Tibial artery (tissue), 4 donors: ENCODE measurements at regions not wholly inside any gene's neighbourhood (a gene's known extent, or its start where the extent isn't known, plus 50 kb on each side); places are given as distances from the start of the nearest gene placed in this dataset.

Experiments used
- DNase-seq, 2 donors: peaks; one replicate each; pipeline ENCODE4 v3.0.0-alpha.2; 2019
- H3K27ac ChIP-seq, 2 donors: fragments of 200-600 bp; sonication (generic) in 1 of 2; 1 replicate in 1 of 2; 2 replicates in 1 of 2; pipeline ENCODE4 v1.5.1; 2018 to 2019; ENCODE audit warnings: mild to moderate bottlenecking in 1 of 2
- H3K27me3 ChIP-seq, 2 donors: fragments of 200-600 bp; sonication (generic) in 1 of 2; one replicate each; pipeline versions ENCODE4 v1.5.1 to v1.6.0; 2016 to 2019
- H3K36me3 ChIP-seq, 3 donors: fragments of 200-600 bp; sonication (generic) in 2 of 3; one replicate each; pipeline ENCODE4 v1.5.1; 2016 to 2019; ENCODE audit warnings: mild to moderate bottlenecking in 2 of 3
- H3K4me1 ChIP-seq, 4 donors: fragments of 200-600 bp; sonication (generic) in 2 of 4; 1 replicate in 3 of 4; 2 replicates in 1 of 4; pipeline ENCODE4 v1.5.1; 2016 to 2019
- H3K4me3 ChIP-seq, 2 donors: fragments of 200-600 bp; sonication (generic) in 1 of 2; 1 replicate in 1 of 2; 2 replicates in 1 of 2; pipeline ENCODE4 v1.5.1; 2018 to 2019; ENCODE audit warnings: mild to moderate bottlenecking in 2 of 2
- H3K9me3 ChIP-seq, 3 donors: fragments of 200-600 bp; sonication (generic) in 1 of 3; one replicate each; pipeline ENCODE4 v1.5.1; 2016 to 2019
- CTCF ChIP-seq, 2 experiments: fragments of 200-600 bp in 1 of 2; fragments of 450-650 bp in 1 of 2; IDR thresholded peaks; one replicate each; pipeline ENCODE4 v1.5.1; 2017 to 2019; ENCODE audit warnings: antibody characterized with exemption in 2 of 2, mild to moderate bottlenecking in 1 of 2, moderate library complexity in 1 of 2
- intact Hi-C: fragments of 100-400 bp; cut with DNase I; formaldehyde crosslinking; loops from one replicate; pipeline ENCODE4 v1.15.0; 2023; ENCODE audit warnings: low total_unique reads

- H3K27me3 ChIP-seq = no peaks in the 10 kb centered on the region
- DNase-seq = no peak
- H3K4me1 ChIP-seq = no peaks in the 10 kb centered on the region
- H3K9me3 ChIP-seq = no peaks in the 10 kb centered on the region
- H3K27ac ChIP-seq = no peak overlapping the region
- H3K36me3 ChIP-seq = no peaks in the 10 kb centered on the region
- TF ChIP-seq CTCF (IDR thresholded peaks at IDR 0.05) = no peak
- H3K4me3 ChIP-seq = no peak overlapping the region
- intact Hi-C loops = no loop called here
These were observed 1536.4 kb upstream of the TENM3 start for GRCh38 chr4:180706766-180707165.

- Histone ChIP-seq H3K36me3 (no peaks in the 10 kb centered on the region), H3K27ac (no peak overlapping the region), H3K27me3 (no peaks in the 10 kb centered on the region), H3K9me3 (no peaks in the 10 kb centered on the region), H3K4me3 (no peak overlapping the region), H3K4me1 (no peaks in the 10 kb centered on the region)
- no peak for DNase-seq
- intact Hi-C loops = no loop called here
- TF ChIP-seq CTCF (IDR thresholded peaks at IDR 0.05) = no peak
These were observed 1532.4 kb upstream of the TENM3 start for GRCh38 chr4:180710628-180711337.

- Histone ChIP-seq H3K4me3 (no peak overlapping the region), H3K4me1 (no peaks in the 10 kb centered on the region), H3K27ac (no peak overlapping the region), H3K9me3 (no peaks in the 10 kb centered on the region), H3K36me3 (no peaks in the 10 kb centered on the region), H3K27me3 (no peaks in the 10 kb centered on the region)
- intact Hi-C loops = no loop called here
- TF ChIP-seq CTCF (IDR thresholded peaks at IDR 0.05) = no peak
- DNase-seq = no peak
These were observed 1525.7 kb upstream of the TENM3 start for GRCh38 chr4:180717451-180718033.

GRCh38 chr4:180721356-180721755, 1521.8 kb upstream of the TENM3 start:
- H3K27me3 ChIP-seq = no peaks in the 10 kb centered on the region
- intact Hi-C loops = no loop called here
- H3K4me1 ChIP-seq = no peaks in the 10 kb centered on the region
- no peaks in the 10 kb centered on the region for H3K9me3 ChIP-seq
- no peak overlapping the region for H3K4me3 ChIP-seq
- H3K36me3 ChIP-seq = no peaks in the 10 kb centered on the region
- H3K27ac ChIP-seq = no peak overlapping the region
- no peak for TF ChIP-seq CTCF (IDR thresholded peaks at IDR 0.05)
- DNase-seq = no peak

- H3K36me3 ChIP-seq = no peaks in the 10 kb centered on the region
- no peak overlapping the region for H3K4me3 ChIP-seq
- TF ChIP-seq CTCF (IDR thresholded peaks at IDR 0.05) = no peak
- H3K27me3 ChIP-seq = no peaks in the 10 kb centered on the region
- H3K9me3 ChIP-seq = no peaks in the 10 kb centered on the region
- intact Hi-C loops = no loop called here
- no peaks in the 10 kb centered on the region for H3K4me1 ChIP-seq
- DNase-seq = no peak
- no peak overlapping the region for H3K27ac ChIP-seq
These were observed 1516.6 kb upstream of the TENM3 start for GRCh38 chr4:180726611-180727010.
